Breast epithelium (tissue), 4 donors: ENCODE measurements at regions not wholly inside any gene's neighbourhood (a gene's known extent, or its start where the extent isn't known, plus 50 kb on each side); places are given as distances from the start of the nearest gene placed in this dataset.
"Not testable (repeated sequence)": the region's sequence is repeated elsewhere in the genome, so short reads cannot be mapped to it uniquely, and the experiment has no call there.

Experiments
- DNase-seq, 2 donors: peaks; one replicate each; pipeline ENCODE4 v3.0.0-alpha.2; 2019; ENCODE audit warnings: low spot score in 2 of 2
- H3K27ac ChIP-seq, 2 donors: fragments of 200-600 bp; sonication (generic) in 1 of 2; one replicate each; pipeline ENCODE4 v1.5.1; 2016 to 2019; ENCODE audit warnings: mild to moderate bottlenecking in 1 of 2
- H3K27me3 ChIP-seq, 2 donors: fragments of 200-600 bp; sonication (generic) in 1 of 2; one replicate each; pipeline versions ENCODE4 v1.5.1 to v1.6.0; 2017 to 2019; ENCODE audit warnings: control low read depth in 1 of 2, mild to moderate bottlenecking in 1 of 2
- H3K36me3 ChIP-seq: fragments of 200-600 bp; one replicate; pipeline ENCODE4 v1.5.1; 2019
- H3K4me1 ChIP-seq, 2 donors: fragments of 200-600 bp; sonication (generic); one replicate each; pipeline ENCODE4 v1.5.1; 2016 to 2019; ENCODE audit warnings: control low read depth in 1 of 2
- H3K4me3 ChIP-seq, 3 donors: fragments of 200-600 bp; sonication (generic); 1 replicate in 2 of 3; 2 replicates in 1 of 3; pipeline ENCODE4 v1.5.1; 2016 to 2019; ENCODE audit warnings: mild to moderate bottlenecking in 3 of 3, moderate library complexity in 2 of 3
- H3K9me3 ChIP-seq, 2 donors: fragments of 200-600 bp; sonication (generic) in 1 of 2; one replicate each; pipeline ENCODE4 v1.5.1; 2016 to 2019; ENCODE audit warnings: control low read depth in 1 of 2
- POLR2A ChIP-seq: fragments of 450-650 bp; IDR thresholded peaks from one replicate; pipeline ENCODE4 v1.6.1; 2016; ENCODE audit warnings: antibody characterized with exemption, mild to moderate bottlenecking, moderate library complexity
- POLR2AphosphoS5 ChIP-seq, 3 donors: sonication (generic); formaldehyde crosslinking; IDR thresholded peaks; one replicate each; pipeline ENCODE4 v1.6.1; 2017; ENCODE audit warnings: antibody characterized with exemption in 3 of 3
- intact Hi-C: fragments of 100-400 bp; cut with DNase I; formaldehyde crosslinking; loops from one replicate; pipeline ENCODE4 v1.15.1; 2023; ENCODE audit warnings: low total_unique reads
- TF ChIP-seq, protein P1 (sequence below), 3 donors: fragments of 450-650 bp; IDR thresholded peaks; one replicate each; pipeline ENCODE4 v1.5.1; 2016 to 2017; ENCODE audit warnings: antibody characterized with exemption in 3 of 3, mild to moderate bottlenecking in 3 of 3, moderate library complexity in 3 of 3

DNA sequence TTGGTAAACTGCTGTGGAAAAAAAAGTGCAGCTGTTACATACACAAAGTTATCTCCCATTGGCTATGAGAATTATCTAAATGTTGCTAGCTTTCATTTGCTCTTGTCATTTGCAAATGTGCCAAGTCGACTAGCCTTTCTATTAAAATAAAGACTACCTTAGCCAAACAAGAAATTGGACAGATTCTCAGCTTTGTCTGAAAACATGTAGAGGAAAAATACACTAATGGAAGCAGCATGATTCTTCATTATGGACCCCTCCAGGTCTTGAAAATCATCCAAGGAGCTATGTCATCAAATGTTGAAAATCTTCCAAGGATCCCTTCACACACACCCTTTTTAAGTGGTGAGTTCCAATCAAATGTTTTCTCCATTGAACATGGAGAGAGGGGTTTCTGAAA, 237.7 kb downstream of the ETV1 start:
- intact Hi-C loops: no loop called here

DNA sequence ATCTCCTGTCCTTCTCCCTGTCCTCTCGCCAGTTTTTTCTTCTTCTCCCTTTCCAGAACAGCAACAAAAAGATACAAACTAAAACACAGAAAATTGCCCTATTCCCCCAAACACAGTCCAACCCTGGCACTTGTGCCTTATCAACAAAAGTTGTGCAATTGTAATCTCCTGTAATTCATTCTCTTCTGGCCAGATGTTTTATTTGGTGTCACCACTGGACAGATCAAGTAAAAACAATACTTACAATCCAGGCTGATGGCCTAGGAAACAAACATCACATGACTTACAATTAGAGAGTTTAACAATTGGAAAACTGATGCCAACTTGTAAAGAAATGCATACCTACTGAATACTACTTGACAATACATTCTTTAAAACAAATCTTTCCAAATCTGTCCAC, 231.6 kb downstream of the ETV1 start:
- Histone ChIP-seq H3K36me3 (no peaks in the 10 kb centered on the region), H3K27me3 (no peaks in the 10 kb centered on the region), H3K27ac (no peak overlapping the region), H3K4me1 (no peaks in the 10 kb centered on the region), H3K9me3 (no peaks in the 10 kb centered on the region), H3K4me3 (no peak overlapping the region)
- intact Hi-C loops: no loop called here
- no peak for TF ChIP-seq POLR2AphosphoS5 (IDR thresholded peaks at IDR 0.05)
- DNase-seq: no peak

More for the DNA sequence above, 237.7 kb downstream of the ETV1 start:
- no peaks in the 10 kb centered on the region for H3K9me3 ChIP-seq
- no peak overlapping the region for H3K27ac ChIP-seq
- no peak for TF ChIP-seq POLR2AphosphoS5 (IDR thresholded peaks at IDR 0.05)
- TF ChIP-seq, protein P1, sequence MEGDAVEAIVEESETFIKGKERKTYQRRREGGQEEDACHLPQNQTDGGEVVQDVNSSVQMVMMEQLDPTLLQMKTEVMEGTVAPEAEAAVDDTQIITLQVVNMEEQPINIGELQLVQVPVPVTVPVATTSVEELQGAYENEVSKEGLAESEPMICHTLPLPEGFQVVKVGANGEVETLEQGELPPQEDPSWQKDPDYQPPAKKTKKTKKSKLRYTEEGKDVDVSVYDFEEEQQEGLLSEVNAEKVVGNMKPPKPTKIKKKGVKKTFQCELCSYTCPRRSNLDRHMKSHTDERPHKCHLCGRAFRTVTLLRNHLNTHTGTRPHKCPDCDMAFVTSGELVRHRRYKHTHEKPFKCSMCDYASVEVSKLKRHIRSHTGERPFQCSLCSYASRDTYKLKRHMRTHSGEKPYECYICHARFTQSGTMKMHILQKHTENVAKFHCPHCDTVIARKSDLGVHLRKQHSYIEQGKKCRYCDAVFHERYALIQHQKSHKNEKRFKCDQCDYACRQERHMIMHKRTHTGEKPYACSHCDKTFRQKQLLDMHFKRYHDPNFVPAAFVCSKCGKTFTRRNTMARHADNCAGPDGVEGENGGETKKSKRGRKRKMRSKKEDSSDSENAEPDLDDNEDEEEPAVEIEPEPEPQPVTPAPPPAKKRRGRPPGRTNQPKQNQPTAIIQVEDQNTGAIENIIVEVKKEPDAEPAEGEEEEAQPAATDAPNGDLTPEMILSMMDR (IDR thresholded peaks at IDR 0.05): no peak
- no peak for TF ChIP-seq POLR2A
- DNase-seq: no peak
- no peaks in the 10 kb centered on the region for H3K36me3 ChIP-seq
- no peaks in the 10 kb centered on the region for H3K4me1 ChIP-seq
- no peaks in the 10 kb centered on the region for H3K27me3 ChIP-seq
- H3K4me3 ChIP-seq: no peak overlapping the region

DNA sequence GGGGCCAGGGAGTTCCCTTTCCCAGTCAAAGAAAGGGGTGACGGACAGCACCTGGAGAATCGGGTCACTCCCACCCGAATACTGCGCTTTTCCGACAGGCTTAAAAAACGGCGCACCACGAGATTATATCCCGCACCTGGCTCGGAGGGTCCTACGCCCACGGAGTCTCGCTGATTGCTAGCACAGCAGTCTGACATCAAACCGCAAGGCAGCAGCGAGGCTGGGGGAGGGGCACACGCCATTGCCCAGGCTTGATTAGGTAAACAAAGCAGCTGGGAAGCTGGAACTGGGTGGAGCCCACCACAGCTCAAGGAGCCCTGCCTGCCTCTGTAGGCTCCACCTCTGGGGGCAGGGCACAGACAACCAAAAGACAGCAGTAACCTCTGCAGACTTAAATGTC, 223.6 kb downstream of the ETV1 start:
- H3K27ac ChIP-seq, H3K4me3 ChIP-seq, H3K9me3 ChIP-seq, intact Hi-C loops, H3K27me3 ChIP-seq, H3K36me3 ChIP-seq, DNase-seq, H3K4me1 ChIP-seq: not testable (repeated sequence)

DNA sequence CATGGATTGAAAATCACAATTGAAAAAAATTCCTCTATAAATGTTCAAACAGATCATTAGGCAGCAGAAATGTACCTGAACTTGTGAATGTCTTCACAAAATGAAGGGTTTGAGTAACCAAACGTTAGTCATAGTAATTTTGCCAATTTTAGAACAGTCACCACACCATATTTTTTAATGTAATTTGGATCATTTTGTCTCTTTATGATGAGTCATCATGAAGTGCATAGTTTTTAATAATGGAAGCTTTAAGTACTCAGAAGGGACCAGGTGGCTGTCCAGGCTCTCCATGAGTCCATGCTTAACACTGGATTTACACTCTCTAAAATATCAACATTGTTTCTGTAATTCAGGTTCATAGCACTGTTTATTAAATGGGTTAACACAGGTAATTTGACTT, 219.2 kb downstream of the ETV1 start:
- no peak for TF ChIP-seq POLR2AphosphoS5 (IDR thresholded peaks at IDR 0.05)
- TF ChIP-seq POLR2A: no peak
- TF ChIP-seq, protein P1 (IDR thresholded peaks at IDR 0.05): no peak
- intact Hi-C loops: no loop called here
- H3K4me3 ChIP-seq: no peak overlapping the region

DNA sequence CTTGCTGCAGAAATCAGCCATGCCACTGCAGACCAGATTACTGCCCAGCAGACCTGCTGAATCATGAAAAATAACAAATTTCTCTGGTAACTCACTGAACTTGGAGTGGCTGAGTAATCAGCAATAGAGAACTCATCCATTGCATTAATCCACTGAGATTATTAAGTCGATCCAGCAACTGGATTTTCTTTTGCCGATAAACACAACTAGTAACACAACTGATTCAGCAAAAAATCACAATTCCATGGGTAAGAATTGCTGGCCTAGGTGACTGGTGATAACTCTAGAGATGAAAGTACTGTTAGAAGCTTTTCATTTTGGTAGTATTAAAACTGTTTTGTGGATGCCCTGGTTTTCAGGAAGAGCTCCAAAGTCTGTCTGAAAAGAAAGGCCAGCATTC, 214.5 kb downstream of the ETV1 start:
- Histone ChIP-seq H3K4me3 (no peak overlapping the region), H3K27ac (no peak overlapping the region), H3K4me1 (no peaks in the 10 kb centered on the region), H3K36me3 (no peaks in the 10 kb centered on the region), H3K27me3 (no peaks in the 10 kb centered on the region), H3K9me3 (no peaks in the 10 kb centered on the region)
- no peak for DNase-seq
- no peak for TF ChIP-seq POLR2A
- TF ChIP-seq POLR2AphosphoS5 (IDR thresholded peaks at IDR 0.05): no peak
- TF ChIP-seq, protein P1 (IDR thresholded peaks at IDR 0.05): no peak
- intact Hi-C loops: no loop called here

More for the DNA sequence above, 219.2 kb downstream of the ETV1 start:
- Histone ChIP-seq H3K27ac (no peak overlapping the region), H3K36me3 (no peaks in the 10 kb centered on the region), H3K4me1 (no peaks in the 10 kb centered on the region), H3K9me3 (no peaks in the 10 kb centered on the region), H3K27me3 (no peaks in the 10 kb centered on the region)
- no peak for DNase-seq

DNA sequence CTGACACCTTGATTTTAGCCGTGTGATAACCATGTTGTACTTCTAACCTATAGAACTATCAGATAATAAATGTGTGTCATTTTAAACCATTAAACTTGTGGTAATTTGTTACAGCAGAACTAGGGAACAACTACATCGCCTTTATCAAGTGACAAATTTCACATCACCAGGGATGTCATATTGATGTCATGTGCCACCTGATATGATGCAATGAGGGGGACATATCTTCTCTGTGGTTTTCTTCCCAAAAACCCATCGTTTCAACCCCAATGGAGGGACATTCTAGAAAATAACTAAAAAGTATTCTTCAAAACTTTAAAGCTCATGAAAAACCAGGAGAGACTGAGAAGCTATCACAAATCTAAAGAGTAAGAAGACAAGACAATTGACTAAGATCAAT, 212.2 kb downstream of the ETV1 start:
- no peaks in the 10 kb centered on the region for H3K9me3 ChIP-seq
- TF ChIP-seq POLR2A (no peak), POLR2AphosphoS5 (IDR thresholded peaks at IDR 0.05) (no peak)
- TF ChIP-seq, protein P1 (IDR thresholded peaks at IDR 0.05): no peak
- no peak overlapping the region for H3K27ac ChIP-seq
- intact Hi-C loops: no loop called here
- H3K4me1 ChIP-seq: no peaks in the 10 kb centered on the region
- H3K4me3 ChIP-seq: no peak overlapping the region
- no peak for DNase-seq
- no peaks in the 10 kb centered on the region for H3K36me3 ChIP-seq
- H3K27me3 ChIP-seq: no peaks in the 10 kb centered on the region
